Testis (tissue), 2 donors: ENCODE measurements at regions not wholly inside any gene's neighbourhood (a gene's known extent, or its start where the extent isn't known, plus 50 kb on each side); places are given as distances from the start of the nearest gene placed in this dataset.

ENCODE experiments used
- DNase-seq: peaks from one replicate; pipeline ENCODE4 v3.0.0-alpha.2; 2019
- H3K27ac ChIP-seq, 2 donors: fragments of 200-600 bp; sonication (generic); one replicate each; pipeline ENCODE4 v1.5.1; 2019
- H3K27me3 ChIP-seq: fragments of 200-600 bp; sonication (generic); one replicate; pipeline ENCODE4 v1.5.1; 2019
- H3K36me3 ChIP-seq: fragments of 200-600 bp; sonication (generic); one replicate; pipeline ENCODE4 v1.5.1; 2017; ENCODE audit warnings: low read depth; ENCODE audit errors: missing control alignments
- H3K4me1 ChIP-seq: fragments of 200-600 bp; sonication (generic); one replicate; pipeline ENCODE4 v1.5.1; 2019
- H3K4me3 ChIP-seq, 2 donors: fragments of 200-600 bp; sonication (generic); one replicate each; pipeline ENCODE4 v1.5.1; 2017 to 2019
- H3K9me3 ChIP-seq: fragments of 200-600 bp; sonication (generic); one replicate; pipeline ENCODE4 v1.5.1; 2017
- POLR2A ChIP-seq: fragments of 450-650 bp; IDR thresholded peaks from one replicate; pipeline ENCODE4 v1.6.1; 2017; ENCODE audit warnings: antibody characterized with exemption, mild to moderate bottlenecking, moderate library complexity
- WGBS, 2 donors: methylation state at CpG; one replicate each; pipeline ENCODE4 v1.1.5; 2018; 5-methylcytosine and 5-hydroxymethylcytosine counted together
- intact Hi-C: fragments of 100-400 bp; cut with DNase I; formaldehyde crosslinking; loops from one replicate; pipeline ENCODE4 v1.15.1; 2023; ENCODE audit warnings: low total_unique reads
- TF ChIP-seq, protein P1 (sequence below), 3 experiments: fragments of 450-650 bp in 2 of 3; fragments of 200-600 bp in 1 of 3; sonication (generic) in 1 of 3; IDR thresholded peaks; one replicate each; pipeline ENCODE4 v1.5.1; 2016 to 2019; ENCODE audit warnings: antibody characterized with exemption in 3 of 3, mild to moderate bottlenecking in 2 of 3, moderate library complexity in 1 of 3

DNA sequence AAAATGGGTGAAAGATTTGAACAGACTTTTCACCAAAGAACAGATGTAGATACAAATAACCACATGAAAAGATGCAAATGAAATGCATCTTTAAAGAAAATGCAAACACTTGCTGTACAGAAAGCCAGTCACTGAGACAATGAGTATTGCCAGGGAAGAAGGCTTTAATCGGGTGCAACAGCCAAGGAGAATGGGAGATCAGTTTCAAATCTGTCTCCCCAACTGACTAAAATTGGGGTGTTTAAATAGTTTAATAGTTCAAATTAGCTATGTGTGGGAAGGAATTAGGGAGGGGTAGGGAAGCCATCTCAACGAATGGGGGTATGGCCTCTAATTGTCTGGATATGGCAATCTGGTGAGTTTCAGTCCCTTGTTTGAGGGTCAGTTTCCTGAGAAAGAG, 295.4 kb downstream of the PTTG2 start:
- H3K4me1 ChIP-seq: no peaks in the 10 kb centered on the region
- no peak overlapping the region for H3K4me3 ChIP-seq
- DNase-seq: no peak
- no peaks in the 10 kb centered on the region for H3K9me3 ChIP-seq
- WGBS, 2 donors: 92 to 93% methylated on average over 2 of the region's 2 CpGs
- no peaks in the 10 kb centered on the region for H3K27me3 ChIP-seq
- H3K36me3 ChIP-seq: no peaks in the 10 kb centered on the region
- intact Hi-C loops: no loop called here
- no peak overlapping the region for H3K27ac ChIP-seq
- TF ChIP-seq, protein P1, sequence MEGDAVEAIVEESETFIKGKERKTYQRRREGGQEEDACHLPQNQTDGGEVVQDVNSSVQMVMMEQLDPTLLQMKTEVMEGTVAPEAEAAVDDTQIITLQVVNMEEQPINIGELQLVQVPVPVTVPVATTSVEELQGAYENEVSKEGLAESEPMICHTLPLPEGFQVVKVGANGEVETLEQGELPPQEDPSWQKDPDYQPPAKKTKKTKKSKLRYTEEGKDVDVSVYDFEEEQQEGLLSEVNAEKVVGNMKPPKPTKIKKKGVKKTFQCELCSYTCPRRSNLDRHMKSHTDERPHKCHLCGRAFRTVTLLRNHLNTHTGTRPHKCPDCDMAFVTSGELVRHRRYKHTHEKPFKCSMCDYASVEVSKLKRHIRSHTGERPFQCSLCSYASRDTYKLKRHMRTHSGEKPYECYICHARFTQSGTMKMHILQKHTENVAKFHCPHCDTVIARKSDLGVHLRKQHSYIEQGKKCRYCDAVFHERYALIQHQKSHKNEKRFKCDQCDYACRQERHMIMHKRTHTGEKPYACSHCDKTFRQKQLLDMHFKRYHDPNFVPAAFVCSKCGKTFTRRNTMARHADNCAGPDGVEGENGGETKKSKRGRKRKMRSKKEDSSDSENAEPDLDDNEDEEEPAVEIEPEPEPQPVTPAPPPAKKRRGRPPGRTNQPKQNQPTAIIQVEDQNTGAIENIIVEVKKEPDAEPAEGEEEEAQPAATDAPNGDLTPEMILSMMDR (IDR thresholded peaks at IDR 0.05): no peak
- no peak for TF ChIP-seq POLR2A

DNA sequence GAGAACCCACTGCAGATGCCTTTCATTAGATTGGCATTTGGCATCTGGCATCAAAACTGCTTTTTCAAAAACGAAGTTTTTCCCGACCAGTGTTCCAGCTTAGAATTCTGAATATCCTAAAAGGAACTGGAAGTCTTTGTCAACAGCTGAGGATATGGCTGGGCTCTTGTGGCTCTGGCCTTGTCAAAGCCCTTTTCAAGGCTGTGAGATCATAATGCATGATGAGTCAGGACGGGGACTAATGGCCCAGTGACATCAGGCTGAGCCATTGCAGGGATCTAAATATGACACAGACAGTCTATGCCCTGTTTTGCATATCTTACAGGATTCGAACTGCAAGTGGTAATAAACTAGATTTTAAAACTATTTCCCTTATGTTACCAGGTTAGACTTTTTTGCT, 306.4 kb downstream of the PTTG2 start:
- H3K9me3 ChIP-seq: no peaks in the 10 kb centered on the region
- no peak overlapping the region for H3K27ac ChIP-seq
- no peaks in the 10 kb centered on the region for H3K4me1 ChIP-seq
- 72 to 76% methylated on average over 4 of the region's 4 CpGs for WGBS, 2 donors
- no peak overlapping the region for H3K4me3 ChIP-seq
- TF ChIP-seq, protein P1 (IDR thresholded peaks at IDR 0.05): no peak
- no peak for TF ChIP-seq POLR2A
- DNase-seq: no peak
- no peaks in the 10 kb centered on the region for H3K27me3 ChIP-seq
- intact Hi-C loops: no loop called here
- H3K36me3 ChIP-seq: no peaks in the 10 kb centered on the region

DNA sequence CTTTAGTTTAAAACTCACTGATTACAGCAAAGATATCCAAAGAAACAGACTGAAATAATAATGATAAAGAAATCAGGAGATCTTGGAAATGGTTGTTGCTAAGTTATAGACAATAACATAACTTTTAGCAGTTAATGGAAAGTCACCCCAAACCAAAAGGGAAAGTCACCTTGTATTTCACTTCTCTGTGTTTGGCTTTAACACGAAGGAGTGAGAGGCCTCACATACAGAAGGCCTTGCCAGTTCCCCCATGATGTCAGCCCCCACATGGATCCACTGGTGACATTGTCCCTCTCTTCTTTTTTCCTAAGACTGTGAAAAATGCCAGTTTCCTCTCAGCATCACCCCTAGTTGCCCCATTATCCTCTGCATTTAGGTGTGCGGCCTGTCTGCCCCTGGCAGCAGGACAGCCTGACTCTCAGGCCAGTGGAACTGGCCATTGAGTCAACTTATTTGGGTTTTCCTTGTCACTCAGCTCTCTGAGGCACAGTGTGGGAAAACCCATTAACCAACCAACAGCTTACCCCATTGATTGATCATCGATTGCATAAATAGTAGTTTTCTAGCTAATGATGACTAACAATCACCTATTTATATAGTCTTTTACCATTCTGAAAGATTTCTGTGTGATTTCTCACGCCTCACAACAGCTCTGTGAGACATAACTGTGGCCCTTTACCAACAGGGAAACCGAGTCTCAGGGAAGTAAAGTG, 308.1 kb downstream of the PTTG2 start:
- no peaks in the 10 kb centered on the region for H3K9me3 ChIP-seq
- TF ChIP-seq, protein P1 (IDR thresholded peaks at IDR 0.05): no peak
- TF ChIP-seq POLR2A: no peak
- no peak overlapping the region for H3K27ac ChIP-seq
- DNase-seq: no peak
- intact Hi-C loops: no loop called here
- H3K4me3 ChIP-seq: no peak overlapping the region
- H3K4me1 ChIP-seq: no peaks in the 10 kb centered on the region
- no peaks in the 10 kb centered on the region for H3K36me3 ChIP-seq
- H3K27me3 ChIP-seq: no peaks in the 10 kb centered on the region
- WGBS, 2 donors: 89 to 95% methylated on average over 5 of the region's 5 CpGs

DNA sequence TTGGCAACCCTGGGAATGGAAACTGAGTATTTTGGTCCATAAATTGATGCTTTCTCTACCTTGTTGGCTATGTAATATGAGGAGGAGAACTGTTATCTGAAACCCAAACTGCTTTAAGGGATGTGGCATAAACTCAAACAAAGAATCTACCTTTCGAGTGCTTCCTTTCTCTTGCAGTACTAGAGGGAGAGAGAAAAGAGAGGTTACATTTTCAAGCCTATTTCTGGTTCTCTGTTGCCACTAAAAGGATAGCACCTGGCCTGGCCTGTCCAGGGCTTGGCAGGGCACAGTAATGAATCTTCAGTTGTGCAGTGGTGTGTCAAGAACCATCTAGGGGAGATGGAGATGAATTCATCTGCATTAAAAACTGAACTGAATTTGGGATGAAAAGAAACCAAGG, 308.6 kb downstream of the PTTG2 start:
- H3K4me1 ChIP-seq: no peaks in the 10 kb centered on the region
- no peak overlapping the region for H3K27ac ChIP-seq
- H3K9me3 ChIP-seq: no peaks in the 10 kb centered on the region
- no peaks in the 10 kb centered on the region for H3K27me3 ChIP-seq
- no peak for TF ChIP-seq POLR2A
- TF ChIP-seq, protein P1 (IDR thresholded peaks at IDR 0.05): no peak
- intact Hi-C loops: no loop called here
- WGBS, 2 donors: 92 to 97% methylated on average over 1 of the region's 1 CpG
- no peak for DNase-seq
- H3K36me3 ChIP-seq: no peaks in the 10 kb centered on the region
- no peak overlapping the region for H3K4me3 ChIP-seq

DNA sequence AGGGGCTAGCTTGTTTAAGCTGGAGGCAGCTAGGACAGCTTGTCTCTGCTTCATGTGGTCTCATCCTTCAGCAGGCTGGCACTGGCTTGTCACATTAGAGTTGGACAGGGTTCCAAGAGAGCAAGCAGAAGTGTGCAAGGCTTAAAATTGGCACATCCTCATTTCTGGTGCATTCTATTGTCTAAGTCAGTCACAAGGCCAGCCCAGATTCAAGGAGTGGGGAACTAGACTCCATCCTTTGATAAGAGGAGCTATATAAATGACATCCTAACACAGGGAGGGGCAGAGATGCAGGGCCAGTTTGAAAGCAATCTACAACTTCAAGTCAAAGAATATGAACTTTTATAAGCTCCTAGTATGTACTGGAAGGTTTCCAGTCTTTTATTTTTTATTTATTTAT, 313.2 kb downstream of the PTTG2 start:
- Histone ChIP-seq H3K27me3 (no peaks in the 10 kb centered on the region), H3K4me1 (no peaks in the 10 kb centered on the region), H3K27ac (no peak overlapping the region), H3K36me3 (no peaks in the 10 kb centered on the region), H3K4me3 (no peak overlapping the region), H3K9me3 (no peaks in the 10 kb centered on the region)
- intact Hi-C loops: no loop called here
- no peak for TF ChIP-seq POLR2A
- TF ChIP-seq, protein P1 (IDR thresholded peaks at IDR 0.05): no peak
- DNase-seq: no peak
